CD14-positive monocyte (primary cell): ENCODE measurements at regions not wholly inside any gene's neighbourhood (a gene's known extent, or its start where the extent isn't known, plus 50 kb on each side); places are given as distances from the start of the nearest gene placed in this dataset.

Experiments
- DNase-seq, 3 donors: peaks; one replicate each; pipeline ENCODE4 v3.0.0-alpha.2; 2011 to 2022
- H2AFZ ChIP-seq: 2 replicates; pipeline ENCODE4 v1.6.0; 2012; ENCODE audit warnings: mild to moderate bottlenecking, low read depth, low read length, inconsistent platforms; ENCODE audit not compliant: insufficient read depth, poor library complexity, severe bottlenecking
- H3K27ac ChIP-seq, 2 donors: 1 replicate in 1 of 2; 2 replicates in 1 of 2; pipeline ENCODE4 v1.5.1; 2012 to 2013; ENCODE audit warnings: low read length in 2 of 2, control low read depth in 1 of 2, inconsistent platforms in 1 of 2, low read depth in 1 of 2, mild to moderate bottlenecking in 1 of 2
- H3K27me3 ChIP-seq, 2 donors: one replicate each; pipeline versions ENCODE4 v1.6.0 to v1.6.1; 2011 to 2013; ENCODE audit warnings: low read length in 2 of 2; ENCODE audit not compliant: control insufficient read depth in 2 of 2, insufficient read depth in 2 of 2
- H3K36me3 ChIP-seq, 2 donors: replicated peaks in 1 of 2; 1 replicate in 1 of 2; 2 replicates in 1 of 2; pipeline versions ENCODE4 v1.5.1 to v1.6.1; 2012 to 2013; ENCODE audit warnings: low read length in 2 of 2, control low read depth in 1 of 2, inconsistent platforms in 1 of 2, mild to moderate bottlenecking in 1 of 2; ENCODE audit not compliant: insufficient read depth in 2 of 2, control insufficient read depth in 1 of 2
- H3K4me1 ChIP-seq, 2 donors: 1 replicate in 1 of 2; 2 replicates in 1 of 2; pipeline versions ENCODE4 v1.5.1 to v1.6.1; 2012 to 2013; ENCODE audit warnings: low read length in 2 of 2, control low read depth in 1 of 2, inconsistent platforms in 1 of 2, mild to moderate bottlenecking in 1 of 2, moderate library complexity in 1 of 2; ENCODE audit not compliant: insufficient read depth in 2 of 2, control insufficient read depth in 1 of 2
- H3K4me2 ChIP-seq: replicated peaks from 2 replicates; pipeline ENCODE3; 2012; ENCODE audit warnings: low read length, moderate library complexity, mild to moderate bottlenecking; ENCODE audit not compliant: poor library complexity, severe bottlenecking; ENCODE audit errors: extremely low read depth
- H3K4me3 ChIP-seq, 3 experiments: fragments of 200-600 bp in 1 of 3; sonication (generic) in 1 of 3; replicated peaks in 1 of 3; 1 replicate in 2 of 3; 2 replicates in 1 of 3; pipeline ENCODE4 v1.5.1; 2011 to 2013; ENCODE audit warnings: low read length in 3 of 3, mild to moderate bottlenecking in 3 of 3, control low read depth in 2 of 3, low read depth in 2 of 3, inconsistent platforms in 1 of 3, moderate library complexity in 1 of 3
- H3K79me2 ChIP-seq: 2 replicates; pipeline ENCODE4 v1.6.0; 2012; ENCODE audit warnings: mild to moderate bottlenecking, control low read depth, inconsistent platforms, low read length, moderate library complexity; ENCODE audit not compliant: insufficient read depth
- H3K9ac ChIP-seq: 2 replicates; pipeline ENCODE4 v1.6.0; 2017; ENCODE audit warnings: low read length, mild to moderate bottlenecking; ENCODE audit not compliant: insufficient read depth, poor library complexity, severe bottlenecking
- H3K9me3 ChIP-seq, 2 donors: replicated peaks in 1 of 2; 1 replicate in 1 of 2; 2 replicates in 1 of 2; pipeline versions ENCODE4 v1.5.1 to v1.6.1; 2012 to 2013; ENCODE audit warnings: low read length in 2 of 2, control low read depth in 1 of 2; ENCODE audit not compliant: control insufficient read depth in 1 of 2, insufficient read depth in 1 of 2
- H4K20me1 ChIP-seq: 2 replicates; pipeline ENCODE4 v1.6.0; 2012; ENCODE audit warnings: mild to moderate bottlenecking, low read length, control low read depth, moderate library complexity; ENCODE audit not compliant: insufficient read depth
- H3K27ac Mint-ChIP-seq, 7 donors: one replicate each; pipeline ENCODE4 v1.8.0; 2020; ENCODE audit warnings: mild to moderate bottlenecking in 7 of 7, mixed read lengths in 7 of 7, moderate library complexity in 6 of 7, inconsistent platforms in 2 of 7
- H3K27me3 Mint-ChIP-seq, 3 donors: one replicate each; pipeline ENCODE4 v1.8.0; 2021 to 2022; ENCODE audit warnings: low read depth in 3 of 3, mild to moderate bottlenecking in 3 of 3, mixed read lengths in 3 of 3, moderate library complexity in 3 of 3, inconsistent platforms in 1 of 3
- H3K36me3 Mint-ChIP-seq, 2 donors: one replicate each; pipeline ENCODE4 v1.8.0; 2020; ENCODE audit warnings: mixed read lengths in 2 of 2, inconsistent platforms in 1 of 2, mild to moderate bottlenecking in 1 of 2
- H3K4me1 Mint-ChIP-seq: one replicate; pipeline ENCODE4 v1.8.0; 2020; ENCODE audit warnings: mild to moderate bottlenecking, mixed read lengths
- H3K4me3 Mint-ChIP-seq, 2 donors: one replicate each; pipeline ENCODE4 v1.8.0; 2020; ENCODE audit warnings: mild to moderate bottlenecking in 2 of 2, mixed read lengths in 2 of 2, moderate library complexity in 1 of 2
- H3K9me3 Mint-ChIP-seq, 7 donors: one replicate each; pipeline ENCODE4 v1.8.0; 2020 to 2022; ENCODE audit warnings: mixed read lengths in 7 of 7, mild to moderate bottlenecking in 6 of 7, moderate library complexity in 6 of 7, inconsistent platforms in 2 of 7
- CTCF ChIP-seq: fragments of 200-600 bp; IDR thresholded peaks from one replicate; pipeline ENCODE4 v1.8.0; 2022; ENCODE audit warnings: antibody characterized with exemption, mild to moderate bottlenecking
- WGBS: methylation state at CpG from one replicate; pipeline ENCODE4 v1.1.5; 2013; ENCODE audit warnings: missing lambda C conversion rate; ENCODE audit not compliant: insufficient coverage; 5-methylcytosine and 5-hydroxymethylcytosine counted together
- intact Hi-C, 2 donors: fragments of 100-400 bp; cut with micrococcal nuclease; formaldehyde crosslinking; loops; one replicate each; pipeline versions ENCODE4 v1.15.0 to v1.15.1; 2023

- H3K4me1 ChIP-seq: peaks cover 25 to 34% of the 10 kb centered on the region in 2 donors
- H4K20me1 ChIP-seq: no peaks in the 10 kb centered on the region
- Mint-ChIP-seq H3K9me3 (peaks cover 6 to 22% (median 13%) of the 10 kb centered on the region in 7 donors), H3K27me3 (peaks cover 0 to 4% (median 2%) of the 10 kb centered on the region in 3 donors), H3K36me3 (peaks cover 7 to 11% of the 10 kb centered on the region in 2 donors), H3K4me1 (peaks cover 38% of the 10 kb centered on the region), H3K27ac (peak overlapping the region in 1 of 7 donors; percentile 59), H3K4me3 (no peak overlapping the region)
- H3K27ac ChIP-seq: no peak overlapping the region
- H3K4me2 ChIP-seq: no peak overlapping the region
- H3K36me3 ChIP-seq: no peaks in the 10 kb centered on the region
- no peak for TF ChIP-seq CTCF
- H3K27me3 ChIP-seq: no peaks in the 10 kb centered on the region
- 100% methylated on average over 2 of the region's 13 CpGs for WGBS
- no peaks in the 10 kb centered on the region for H3K79me2 ChIP-seq
- no peak for DNase-seq
- H3K9ac ChIP-seq: no peak overlapping the region
- peak overlapping the region; percentile 63 for H2AFZ ChIP-seq
- H3K9me3 ChIP-seq: peaks cover 12 to 13% of the 10 kb centered on the region in 2 donors
- no peak overlapping the region for H3K4me3 ChIP-seq
- intact Hi-C loops: loop anchor here (5.0 to 10.0 kb wide), 4 partner anchors 54 to 286 kb away; partner anchors contain the start of gene IER5L (in 1 of the 2)
Observed at GRCh38 chr9:129328355-129329042, 150.4 kb upstream of the IER5L start.

- Mint-ChIP-seq H3K27ac (peak overlapping the region in 5 of 7 donors; percentile 46 to 76 (median 58)), H3K27me3 (peaks cover 0 to 4% (median 2%) of the 10 kb centered on the region in 3 donors), H3K9me3 (peaks cover 6 to 22% (median 13%) of the 10 kb centered on the region in 7 donors), H3K36me3 (peaks cover 7 to 11% of the 10 kb centered on the region in 2 donors), H3K4me1 (peaks cover 39% of the 10 kb centered on the region), H3K4me3 (peak overlapping the region in 1 of 2 donors; percentile 49)
- DNase-seq: peak in 2 of 3 donors; percentile 32 to 54
- no peak for TF ChIP-seq CTCF
- no peak overlapping the region for H3K9ac ChIP-seq
- H3K4me3 ChIP-seq: no peak overlapping the region
- intact Hi-C loops: loop anchor here (5.0 to 10.0 kb wide), 4 partner anchors 55 to 287 kb away; partner anchors contain the start of gene IER5L (in 1 of the 2)
- H2AFZ ChIP-seq: no peak overlapping the region
- H4K20me1 ChIP-seq: no peaks in the 10 kb centered on the region
- no peaks in the 10 kb centered on the region for H3K27me3 ChIP-seq
- no peaks in the 10 kb centered on the region for H3K79me2 ChIP-seq
- 86% methylated on average over 1 of the region's 9 CpGs for WGBS
- peaks cover 22 to 29% of the 10 kb centered on the region in 2 donors for H3K4me1 ChIP-seq
- H3K36me3 ChIP-seq: no peaks in the 10 kb centered on the region
- H3K27ac ChIP-seq: peak overlapping the region in 1 of 2 donors; percentile 29
- H3K9me3 ChIP-seq: peaks cover 12 to 13% of the 10 kb centered on the region in 2 donors
- peak overlapping the region; percentile 37 for H3K4me2 ChIP-seq
Observed at GRCh38 chr9:129327552-129328328, 149.7 kb upstream of the IER5L start.
